ENCODE measurements at regions not wholly inside any gene's neighbourhood (a gene's known extent, or its start where the extent isn't known, plus 50 kb on each side); places are given as distances from the start of the nearest gene placed in this dataset.

GRCh38 chr10:4733843-4734224 is 92.2 kb upstream of the AKR1E2 start:
- TF ChIP-seq CTCF (IDR thresholded peaks at IDR 0.05), result no peak
- ATAC-seq (no peak), DNase-seq (no peak)
- Mint-ChIP-seq H3K4me3 (no peak overlapping the region), H3K27me3 (peaks cover 9% of the 10 kb centered on the region), H3K4me1 (ENCODE audit: low read depth) (no peaks in the 10 kb centered on the region), H3K27ac (no peak overlapping the region), H3K36me3 (ENCODE audit: low read depth) (no peaks in the 10 kb centered on the region), H3K9me3 (no peaks in the 10 kb centered on the region)
- ChIA-PET CTCF (interaction anchor here (0.8 kb wide), 1 partner anchor 27 kb away, joined by 3 read pairs; no protein-coding TSS in a partner anchor), POLR2A (no interaction called here)
- intact Hi-C loops (cut with micrococcal nuclease), result no loop called here

- ChIA-PET POLR2A (no interaction called here), CTCF (no interaction called here)
- H3K9me3 Mint-ChIP-seq, result no peaks in the 10 kb centered on the region
- DNase-seq (no peak), ATAC-seq (no peak)
- no peak for TF ChIP-seq CTCF (IDR thresholded peaks at IDR 0.05)
- H3K27ac Mint-ChIP-seq, result no peak overlapping the region
- H3K27me3 Mint-ChIP-seq, result peaks cover 8% of the 10 kb centered on the region
- H3K4me1 Mint-ChIP-seq (ENCODE audit: low read depth), result no peaks in the 10 kb centered on the region
- intact Hi-C loops (cut with micrococcal nuclease), result no loop called here
- H3K4me3 Mint-ChIP-seq, result no peak overlapping the region
- no peaks in the 10 kb centered on the region for H3K36me3 Mint-ChIP-seq (ENCODE audit: low read depth)
These were observed 92.7 kb upstream of the AKR1E2 start for GRCh38 chr10:4733150-4733842.

- no peak for TF ChIP-seq CTCF (IDR thresholded peaks at IDR 0.05)
- no peak for DNase-seq
- H3K36me3 Mint-ChIP-seq (ENCODE audit: low read depth), result no peaks in the 10 kb centered on the region
- no peak overlapping the region for H3K27ac Mint-ChIP-seq
- H3K4me3 Mint-ChIP-seq, result no peak overlapping the region
- ChIA-PET CTCF (interaction anchor here (0.7 kb wide), 1 partner anchor 29 kb away, joined by 3 read pairs; no protein-coding TSS in a partner anchor), POLR2A (no interaction called here)
- no peaks in the 10 kb centered on the region for H3K9me3 Mint-ChIP-seq
- peaks cover 5% of the 10 kb centered on the region for H3K27me3 Mint-ChIP-seq
- intact Hi-C loops (cut with micrococcal nuclease), result no loop called here
- peaks cover 5% of the 10 kb centered on the region for H3K4me1 Mint-ChIP-seq (ENCODE audit: low read depth)
- no peak for ATAC-seq
These were observed 95.0 kb upstream of the AKR1E2 start for GRCh38 chr10:4730998-4731397.

GRCh38 chr10:4725917-4726606 is 99.9 kb upstream of the AKR1E2 start:
- no peak for DNase-seq
- ATAC-seq, result peak; percentile 55
- peaks cover 6% of the 10 kb centered on the region for H3K4me1 Mint-ChIP-seq (ENCODE audit: low read depth)
- TF ChIP-seq CTCF (IDR thresholded peaks at IDR 0.05), result no peak
- ChIA-PET POLR2A (interaction anchor here (0.8 to 1.1 kb wide), 2 partner anchors 13 to 119 kb away, joined by 3 read pairs; no protein-coding TSS in a partner anchor), CTCF (no interaction called here)
- peaks cover 7% of the 10 kb centered on the region for H3K27me3 Mint-ChIP-seq
- H3K27ac Mint-ChIP-seq, result no peak overlapping the region
- no peaks in the 10 kb centered on the region for H3K9me3 Mint-ChIP-seq
- no peaks in the 10 kb centered on the region for H3K36me3 Mint-ChIP-seq (ENCODE audit: low read depth)
- no peak overlapping the region for H3K4me3 Mint-ChIP-seq
- intact Hi-C loops (cut with micrococcal nuclease), result no loop called here

- no peak for TF ChIP-seq CTCF (IDR thresholded peaks at IDR 0.05)
- CTCF ChIA-PET, result no interaction called here
- H3K4me1 Mint-ChIP-seq (ENCODE audit: low read depth), result peaks cover 6% of the 10 kb centered on the region
- ATAC-seq (no peak), DNase-seq (no peak)
- no peaks in the 10 kb centered on the region for H3K36me3 Mint-ChIP-seq (ENCODE audit: low read depth)
- intact Hi-C loops (cut with micrococcal nuclease), result no loop called here
- H3K9me3 Mint-ChIP-seq, result no peaks in the 10 kb centered on the region
- POLR2A ChIA-PET, result interaction anchor here (0.6 kb wide), 1 partner anchor 1504 kb away, joined by 3 read pairs; no protein-coding TSS in a partner anchor
- peaks cover 13% of the 10 kb centered on the region for H3K27me3 Mint-ChIP-seq
- H3K4me3 Mint-ChIP-seq, result no peak overlapping the region
- H3K27ac Mint-ChIP-seq, result no peak overlapping the region
These were observed 102.1 kb upstream of the AKR1E2 start for GRCh38 chr10:4723860-4724259.
